MM.1S (cell line): ENCODE measurements at regions not wholly inside any gene's neighbourhood (a gene's known extent, or its start where the extent isn't known, plus 50 kb on each side); places are given as distances from the start of the nearest gene placed in this dataset.

Source experiments
- DNase-seq: peaks from one replicate; pipeline ENCODE4 v3.0.0-alpha.2; 2015
- H2AFZ ChIP-seq: fragments of 300-600 bp; sonication (generic); 2 replicates; pipeline ENCODE4 v1.6.0; 2016; ENCODE audit warnings: antibody characterized with exemption, low read length
- H3F3A ChIP-seq: fragments of 300-600 bp; sonication (generic); 2 replicates; pipeline ENCODE4 v1.6.1; 2016; ENCODE audit warnings: mild to moderate bottlenecking, antibody characterized with exemption, low read length, moderate library complexity, mixed read lengths; ENCODE audit not compliant: insufficient read depth
- H3K27ac ChIP-seq: fragments of 300-600 bp; sonication (generic); 2 replicates; pipeline ENCODE4 v1.5.1; 2016; ENCODE audit warnings: mild to moderate bottlenecking, low read length
- H3K27me3 ChIP-seq: fragments of 300-600 bp; sonication (generic); replicated peaks from 2 replicates; pipeline ENCODE4 v1.6.0; 2016; ENCODE audit warnings: low read length; ENCODE audit not compliant: insufficient read depth
- H3K36me3 ChIP-seq: fragments of 300-600 bp; sonication (generic); replicated peaks from 2 replicates; pipeline ENCODE4 v1.6.1; 2016; ENCODE audit warnings: mild to moderate bottlenecking, low read length, mixed read lengths; ENCODE audit not compliant: insufficient read depth
- H3K4me1 ChIP-seq: fragments of 300-600 bp; sonication (generic); 2 replicates; pipeline ENCODE4 v1.6.1; 2016; ENCODE audit warnings: low read length, mixed read lengths
- H3K4me2 ChIP-seq: fragments of 300-600 bp; sonication (generic); 2 replicates; pipeline ENCODE4 v1.6.0; 2016; ENCODE audit warnings: low read depth, low read length
- H3K4me3 ChIP-seq: fragments of 300-600 bp; sonication (generic); 2 replicates; pipeline ENCODE4 v1.5.1; 2016; ENCODE audit warnings: low read length, mixed read lengths
- H3K79me2 ChIP-seq: fragments of 300-600 bp; sonication (generic); 2 replicates; pipeline ENCODE4 v1.6.1; 2016; ENCODE audit warnings: mixed run types, low read length, mixed read lengths
- H3K9ac ChIP-seq: fragments of 300-600 bp; sonication (generic); 2 replicates; pipeline ENCODE4 v1.6.1; 2016; ENCODE audit warnings: low read length, mixed read lengths
- H3K9me2 ChIP-seq: fragments of 300-600 bp; sonication (generic); replicated peaks from 2 replicates; pipeline ENCODE4 v1.6.1; 2016; ENCODE audit warnings: mild to moderate bottlenecking, low read length, mixed read lengths; ENCODE audit not compliant: insufficient read depth
- H3K9me3 ChIP-seq: fragments of 300-600 bp; sonication (generic); replicated peaks from 2 replicates; pipeline ENCODE4 v1.6.1; 2016; ENCODE audit warnings: mild to moderate bottlenecking, low read length, mixed read lengths; ENCODE audit not compliant: insufficient read depth
- H4K20me1 ChIP-seq: fragments of 300-600 bp; sonication (generic); 2 replicates; pipeline ENCODE4 v1.6.1; 2016; ENCODE audit warnings: mild to moderate bottlenecking, low read length, moderate library complexity, mixed read lengths; ENCODE audit not compliant: insufficient read depth
- EZH2 ChIP-seq: fragments of 300-600 bp; sonication (generic); optimal IDR thresholded peaks from 2 replicates; pipeline ENCODE3; 2017; ENCODE audit warnings: low read depth, mild to moderate bottlenecking, antibody characterized with exemption, low read length, mixed read lengths
- EZH2phosphoT487 ChIP-seq: fragments of 300-600 bp; sonication (generic); IDR thresholded peaks from 2 replicates; pipeline ENCODE4 v1.6.1; 2018; ENCODE audit warnings: antibody characterized with exemption, low read length
- TF ChIP-seq, protein P1 (sequence below): fragments of 300-600 bp; sonication (generic); IDR thresholded peaks from 2 replicates; pipeline ENCODE4 v1.5.1; 2016; ENCODE audit warnings: antibody characterized with exemption, low read length, mixed read lengths

DNA sequence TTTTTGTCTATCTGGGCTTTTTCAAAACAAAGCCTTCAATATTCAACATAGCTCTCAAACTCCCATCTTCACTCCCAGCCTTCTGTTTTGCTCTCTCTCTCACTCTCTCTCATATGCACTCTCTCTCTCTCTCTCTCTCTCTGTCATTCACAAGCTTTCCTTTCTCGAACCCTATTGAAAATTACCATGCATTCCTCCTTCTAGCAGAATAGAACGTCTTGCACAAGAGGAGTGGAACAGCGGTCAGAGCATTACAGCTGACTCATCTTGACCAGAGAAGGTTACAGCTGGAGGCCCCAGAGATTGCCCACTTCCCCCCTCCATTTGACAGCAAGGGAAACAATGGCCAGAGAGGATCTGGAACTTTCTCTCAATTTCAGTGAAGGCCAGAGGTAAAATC is 51.0 kb upstream of the LIFR start:
- H3K36me3 ChIP-seq, result no peaks in the 10 kb centered on the region
- H3K27me3 ChIP-seq, result no peaks in the 10 kb centered on the region
- no peak overlapping the region for H3K4me2 ChIP-seq
- no peaks in the 10 kb centered on the region for H3K4me1 ChIP-seq
- H3K27ac ChIP-seq, result no peak overlapping the region
- no peak for DNase-seq
- H3F3A ChIP-seq, result no peaks in the 10 kb centered on the region
- TF ChIP-seq EZH2, result no peak
- TF ChIP-seq EZH2phosphoT487, result no peak
- TF ChIP-seq, protein P1, sequence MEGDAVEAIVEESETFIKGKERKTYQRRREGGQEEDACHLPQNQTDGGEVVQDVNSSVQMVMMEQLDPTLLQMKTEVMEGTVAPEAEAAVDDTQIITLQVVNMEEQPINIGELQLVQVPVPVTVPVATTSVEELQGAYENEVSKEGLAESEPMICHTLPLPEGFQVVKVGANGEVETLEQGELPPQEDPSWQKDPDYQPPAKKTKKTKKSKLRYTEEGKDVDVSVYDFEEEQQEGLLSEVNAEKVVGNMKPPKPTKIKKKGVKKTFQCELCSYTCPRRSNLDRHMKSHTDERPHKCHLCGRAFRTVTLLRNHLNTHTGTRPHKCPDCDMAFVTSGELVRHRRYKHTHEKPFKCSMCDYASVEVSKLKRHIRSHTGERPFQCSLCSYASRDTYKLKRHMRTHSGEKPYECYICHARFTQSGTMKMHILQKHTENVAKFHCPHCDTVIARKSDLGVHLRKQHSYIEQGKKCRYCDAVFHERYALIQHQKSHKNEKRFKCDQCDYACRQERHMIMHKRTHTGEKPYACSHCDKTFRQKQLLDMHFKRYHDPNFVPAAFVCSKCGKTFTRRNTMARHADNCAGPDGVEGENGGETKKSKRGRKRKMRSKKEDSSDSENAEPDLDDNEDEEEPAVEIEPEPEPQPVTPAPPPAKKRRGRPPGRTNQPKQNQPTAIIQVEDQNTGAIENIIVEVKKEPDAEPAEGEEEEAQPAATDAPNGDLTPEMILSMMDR, result no peak
- H2AFZ ChIP-seq, result no peak overlapping the region
- no peaks in the 10 kb centered on the region for H3K9me3 ChIP-seq
- no peak overlapping the region for H3K4me3 ChIP-seq
- no peaks in the 10 kb centered on the region for H4K20me1 ChIP-seq
- H3K9ac ChIP-seq, result no peak overlapping the region
- H3K9me2 ChIP-seq, result no peaks in the 10 kb centered on the region
- no peaks in the 10 kb centered on the region for H3K79me2 ChIP-seq

DNA sequence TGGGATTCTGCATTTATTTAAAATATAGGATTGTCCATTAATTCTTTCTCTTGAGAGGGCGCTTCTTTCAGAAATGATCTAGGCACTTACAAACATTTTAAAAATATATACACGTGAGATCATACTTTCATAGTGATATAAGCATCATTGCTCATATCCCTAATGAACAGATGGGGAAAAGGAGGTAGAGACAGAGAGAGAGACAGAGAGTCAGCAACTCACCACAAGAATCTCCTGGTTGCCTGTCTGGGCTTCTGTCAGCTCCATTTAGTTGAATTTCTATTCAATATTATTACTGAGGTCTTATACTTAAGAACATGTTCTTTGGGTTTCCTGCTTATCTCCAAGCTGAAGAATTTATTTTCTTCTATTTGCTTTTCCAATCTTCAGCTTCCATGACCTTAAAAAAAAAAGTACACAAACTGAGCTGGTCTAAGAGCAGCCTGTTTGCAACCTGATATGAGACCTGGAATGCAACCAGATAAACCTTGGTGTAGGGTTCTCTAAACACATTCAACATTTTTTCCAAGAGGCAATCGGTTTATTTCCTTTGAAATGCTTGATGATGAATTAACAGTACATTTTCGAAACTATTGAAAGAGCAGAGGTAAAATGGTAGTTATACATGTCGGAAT is 51.6 kb upstream of the LIFR start:
- Histone ChIP-seq H3K27ac (no peak overlapping the region), H3F3A (no peaks in the 10 kb centered on the region), H3K4me3 (no peak overlapping the region), H3K9me2 (no peaks in the 10 kb centered on the region), H2AFZ (no peak overlapping the region), H3K36me3 (no peaks in the 10 kb centered on the region), H3K9ac (no peak overlapping the region), H3K4me1 (no peaks in the 10 kb centered on the region), H3K79me2 (no peaks in the 10 kb centered on the region), H3K27me3 (no peaks in the 10 kb centered on the region), H4K20me1 (no peaks in the 10 kb centered on the region), H3K4me2 (no peak overlapping the region), H3K9me3 (no peaks in the 10 kb centered on the region)
- no peak for DNase-seq
- no peak for TF ChIP-seq EZH2
- no peak for TF ChIP-seq EZH2phosphoT487
- TF ChIP-seq, protein P1, result no peak

GRCh38 chr5:38608874-38609273 is 52.4 kb upstream of the LIFR start:
- no peaks in the 10 kb centered on the region for H3K79me2 ChIP-seq
- no peak overlapping the region for H3K27ac ChIP-seq
- H3K9ac ChIP-seq, result no peak overlapping the region
- TF ChIP-seq, protein P1, result no peak
- TF ChIP-seq EZH2phosphoT487, result no peak
- no peak for TF ChIP-seq EZH2
- H3K4me3 ChIP-seq, result no peak overlapping the region
- H3K36me3 ChIP-seq, result no peaks in the 10 kb centered on the region
- DNase-seq, result no peak
- no peaks in the 10 kb centered on the region for H3K4me1 ChIP-seq
- H2AFZ ChIP-seq, result no peak overlapping the region
- H3F3A ChIP-seq, result no peaks in the 10 kb centered on the region
- no peaks in the 10 kb centered on the region for H3K9me2 ChIP-seq
- no peaks in the 10 kb centered on the region for H3K27me3 ChIP-seq
- H3K4me2 ChIP-seq, result no peak overlapping the region
- no peaks in the 10 kb centered on the region for H4K20me1 ChIP-seq
- no peaks in the 10 kb centered on the region for H3K9me3 ChIP-seq
